ENCODE measurements at regions not wholly inside any gene's neighbourhood (a gene's known extent, or its start where the extent isn't known, plus 50 kb on each side); places are given as distances from the start of the nearest gene placed in this dataset.

GRCh38 chr1:8200317-8201115 lies 117.4 kb upstream of the SLC45A1 start (continued):
- no peak for TF ChIP-seq RAD21 (CRISPR knock-in tag; IDR thresholded peaks at IDR 0.05)
- no peak for TF ChIP-seq ZNF816 (CRISPR knock-in tag; IDR thresholded peaks at IDR 0.05; ENCODE audit: borderline replicate concordance)
- TF ChIP-seq ZKSCAN8 (CRISPR knock-in tag; IDR thresholded peaks at IDR 0.05; ENCODE audit: borderline replicate concordance) = no peak
- TF ChIP-seq MTF1 (CRISPR knock-in tag; IDR thresholded peaks at IDR 0.05) = no peak
- no peak for TF ChIP-seq NFYC (CRISPR knock-in tag; IDR thresholded peaks at IDR 0.05)
- peak; percentile 97 for TF ChIP-seq RXRB (CRISPR knock-in tag; IDR thresholded peaks at IDR 0.05; ENCODE audit: borderline replicate concordance)
- TF ChIP-seq THAP11 (CRISPR knock-in tag; IDR thresholded peaks at IDR 0.05) = peak; percentile 62

DNA sequence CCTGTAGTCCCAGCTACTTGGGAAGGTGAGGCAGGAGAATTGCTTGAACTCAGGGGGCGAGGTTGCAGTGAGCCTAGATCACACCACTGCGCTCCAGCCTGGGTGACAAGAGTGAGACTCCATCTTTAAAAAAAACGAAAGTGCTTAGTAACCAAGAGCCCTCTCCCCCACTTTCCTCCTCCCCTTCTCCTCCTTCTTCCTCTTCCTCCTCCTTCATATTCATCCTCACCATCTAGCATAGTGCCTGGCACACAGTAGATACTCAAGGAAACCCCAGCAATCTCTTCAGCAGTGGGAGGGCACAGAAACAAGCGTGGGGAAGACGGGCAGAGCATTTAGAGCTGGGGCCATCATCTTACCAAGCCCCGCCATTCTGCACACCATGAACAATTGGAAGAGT lies 119.4 kb upstream of the SLC45A1 start:
- ATAC-seq (no peak), DNase-seq (ENCODE audit: low spot score) (no peak), FAIRE-seq (no peak)
- Histone ChIP-seq H3K9me3 (ENCODE audit: low read length) (no peaks in the 10 kb centered on the region), H4K20me1 (ENCODE audit: insufficient read depth, low read length) (no peaks in the 10 kb centered on the region), H2AFZ (ENCODE audit: low read length) (no peak overlapping the region), H3K4me1 (ENCODE audit: insufficient read depth, low read length) (peaks cover 95% of the 10 kb centered on the region), H3K27me3 (ENCODE audit: control insufficient read depth in 1 of 2, insufficient read depth in 2 of 2, low read length in 2 of 2) (no peaks in the 10 kb centered on the region), H3K36me3 (replicated peaks in 1 of 2; ENCODE audit: control insufficient read depth in 1 of 2, insufficient read depth in 2 of 2, low read length in 2 of 2) (no peaks in the 10 kb centered on the region), H3K79me2 (ENCODE audit: insufficient read depth, low read length) (peaks cover 5% of the 10 kb centered on the region), H3K4me3 (replicated peaks in 1 of 3; ENCODE audit: insufficient read depth in 1 of 3, low read depth in 2 of 3, low read length in 3 of 3) (no peak overlapping the region), H3K4me2 (ENCODE audit: low read depth, low read length) (no peak overlapping the region), H3K9ac (ENCODE audit: insufficient read depth, low read depth, low read length) (no peak overlapping the region), H3K27ac (ENCODE audit: extremely low read length, insufficient read depth, low read length) (no peak overlapping the region)
- 98% methylated on average over 6 of the region's 6 CpGs for WGBS (ENCODE audit: low lambda C conversion rate)
- BruUV-seq (replicated peaks) = no TSS peak
- CTCF ChIA-PET (ENCODE audit: low intra/inter-chr PET ratio, low total read pairs) = no interaction called here
- in situ Hi-C loops (cut with HindIII; ENCODE audit: extremely low pct_ligation_motif_present, low pct_unique_long_range_greater_than_20kb) (no loop called here), intact Hi-C loops (cut with micrococcal nuclease; ENCODE audit: unreplicated experiment) (loop anchor here (10.0 kb wide), 1 partner anchor 116 kb away; the partner anchor contains the start of gene SLC45A1)
- POLR2A ChIA-PET = interaction anchor here (0.7 to 5.9 kb wide), 9 partner anchors 9 to 175 kb away, joined by 3 to 48 read pairs (median 12); partner anchors contain the start of gene ERRFI1
- TF ChIP-seq ZKSCAN8 (CRISPR knock-in tag; IDR thresholded peaks at IDR 0.05; ENCODE audit: borderline replicate concordance) (no peak), ZNF101 (CRISPR knock-in tag; IDR thresholded peaks at IDR 0.05; ENCODE audit: borderline replicate concordance, low read depth) (no peak), ZNF430 (CRISPR knock-in tag; IDR thresholded peaks at IDR 0.05) (no peak), PCBP1 (IDR thresholded peaks at IDR 0.05; ENCODE audit: borderline replicate concordance, low read depth, low read length) (no peak), NFRKB (IDR thresholded peaks at IDR 0.05) (no peak), ZNF468 (CRISPR knock-in tag; IDR thresholded peaks at IDR 0.05) (no peak)
- TF ChIP-seq, protein P1, sequence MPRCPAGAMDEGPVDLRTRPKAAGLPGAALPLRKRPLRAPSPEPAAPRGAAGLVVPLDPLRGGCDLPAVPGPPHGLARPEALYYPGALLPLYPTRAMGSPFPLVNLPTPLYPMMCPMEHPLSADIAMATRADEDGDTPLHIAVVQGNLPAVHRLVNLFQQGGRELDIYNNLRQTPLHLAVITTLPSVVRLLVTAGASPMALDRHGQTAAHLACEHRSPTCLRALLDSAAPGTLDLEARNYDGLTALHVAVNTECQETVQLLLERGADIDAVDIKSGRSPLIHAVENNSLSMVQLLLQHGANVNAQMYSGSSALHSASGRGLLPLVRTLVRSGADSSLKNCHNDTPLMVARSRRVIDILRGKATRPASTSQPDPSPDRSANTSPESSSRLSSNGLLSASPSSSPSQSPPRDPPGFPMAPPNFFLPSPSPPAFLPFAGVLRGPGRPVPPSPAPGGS (CRISPR knock-in tag; IDR thresholded peaks at IDR 0.05) = no peak
- TF ChIP-seq, protein P2, sequence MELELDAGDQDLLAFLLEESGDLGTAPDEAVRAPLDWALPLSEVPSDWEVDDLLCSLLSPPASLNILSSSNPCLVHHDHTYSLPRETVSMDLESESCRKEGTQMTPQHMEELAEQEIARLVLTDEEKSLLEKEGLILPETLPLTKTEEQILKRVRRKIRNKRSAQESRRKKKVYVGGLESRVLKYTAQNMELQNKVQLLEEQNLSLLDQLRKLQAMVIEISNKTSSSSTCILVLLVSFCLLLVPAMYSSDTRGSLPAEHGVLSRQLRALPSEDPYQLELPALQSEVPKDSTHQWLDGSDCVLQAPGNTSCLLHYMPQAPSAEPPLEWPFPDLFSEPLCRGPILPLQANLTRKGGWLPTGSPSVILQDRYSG (CRISPR knock-in tag; IDR thresholded peaks at IDR 0.05) = no peak
- TF ChIP-seq, protein P3, sequence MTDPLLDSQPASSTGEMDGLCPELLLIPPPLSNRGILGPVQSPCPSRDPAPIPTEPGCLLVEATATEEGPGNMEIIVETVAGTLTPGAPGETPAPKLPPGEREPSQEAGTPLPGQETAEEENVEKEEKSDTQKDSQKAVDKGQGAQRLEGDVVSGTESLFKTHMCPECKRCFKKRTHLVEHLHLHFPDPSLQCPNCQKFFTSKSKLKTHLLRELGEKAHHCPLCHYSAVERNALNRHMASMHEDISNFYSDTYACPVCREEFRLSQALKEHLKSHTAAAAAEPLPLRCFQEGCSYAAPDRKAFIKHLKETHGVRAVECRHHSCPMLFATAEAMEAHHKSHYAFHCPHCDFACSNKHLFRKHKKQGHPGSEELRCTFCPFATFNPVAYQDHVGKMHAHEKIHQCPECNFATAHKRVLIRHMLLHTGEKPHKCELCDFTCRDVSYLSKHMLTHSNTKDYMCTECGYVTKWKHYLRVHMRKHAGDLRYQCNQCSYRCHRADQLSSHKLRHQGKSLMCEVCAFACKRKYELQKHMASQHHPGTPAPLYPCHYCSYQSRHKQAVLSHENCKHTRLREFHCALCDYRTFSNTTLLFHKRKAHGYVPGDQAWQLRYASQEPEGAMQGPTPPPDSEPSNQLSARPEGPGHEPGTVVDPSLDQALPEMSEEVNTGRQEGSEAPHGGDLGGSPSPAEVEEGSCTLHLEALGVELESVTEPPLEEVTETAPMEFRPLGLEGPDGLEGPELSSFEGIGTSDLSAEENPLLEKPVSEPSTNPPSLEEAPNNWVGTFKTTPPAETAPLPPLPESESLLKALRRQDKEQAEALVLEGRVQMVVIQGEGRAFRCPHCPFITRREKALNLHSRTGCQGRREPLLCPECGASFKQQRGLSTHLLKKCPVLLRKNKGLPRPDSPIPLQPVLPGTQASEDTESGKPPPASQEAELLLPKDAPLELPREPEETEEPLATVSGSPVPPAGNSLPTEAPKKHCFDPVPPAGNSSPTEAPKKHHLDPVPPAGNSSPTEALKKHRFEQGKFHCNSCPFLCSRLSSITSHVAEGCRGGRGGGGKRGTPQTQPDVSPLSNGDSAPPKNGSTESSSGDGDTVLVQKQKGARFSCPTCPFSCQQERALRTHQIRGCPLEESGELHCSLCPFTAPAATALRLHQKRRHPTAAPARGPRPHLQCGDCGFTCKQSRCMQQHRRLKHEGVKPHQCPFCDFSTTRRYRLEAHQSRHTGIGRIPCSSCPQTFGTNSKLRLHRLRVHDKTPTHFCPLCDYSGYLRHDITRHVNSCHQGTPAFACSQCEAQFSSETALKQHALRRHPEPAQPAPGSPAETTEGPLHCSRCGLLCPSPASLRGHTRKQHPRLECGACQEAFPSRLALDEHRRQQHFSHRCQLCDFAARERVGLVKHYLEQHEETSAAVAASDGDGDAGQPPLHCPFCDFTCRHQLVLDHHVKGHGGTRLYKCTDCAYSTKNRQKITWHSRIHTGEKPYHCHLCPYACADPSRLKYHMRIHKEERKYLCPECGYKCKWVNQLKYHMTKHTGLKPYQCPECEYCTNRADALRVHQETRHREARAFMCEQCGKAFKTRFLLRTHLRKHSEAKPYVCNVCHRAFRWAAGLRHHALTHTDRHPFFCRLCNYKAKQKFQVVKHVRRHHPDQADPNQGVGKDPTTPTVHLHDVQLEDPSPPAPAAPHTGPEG (CRISPR knock-in tag; IDR thresholded peaks at IDR 0.05) = no peak
